MCF 10A (cell line): ENCODE measurements at regions not wholly inside any gene's neighbourhood (a gene's known extent, or its start where the extent isn't known, plus 50 kb on each side); places are given as distances from the start of the nearest gene placed in this dataset.

ENCODE experiments used
- BruUV-seq: library from RNA; stranded (reverse); fragments of 400-500 nt; replicated peaks from 2 replicates; lab custom pipeline; 2021; lab: Mats Ljungman, UMichigan
- CTCF ChIA-PET: fragments of 300-600 bp; sonication (Branson Sonifier 250); formaldehyde crosslinking; extraction: SDS; loops from one replicate; lab custom pipeline; 2021; ENCODE audit warnings: antibody characterized with exemption, inconsistent platforms; lab: Yijun Ruan, JAX
- POLR2A ChIA-PET: fragments of 300-600, 350-650 bp; sonication (Branson Sonifier 250); formaldehyde crosslinking; extraction: SDS; loops from one replicate; lab custom pipeline; 2020; ENCODE audit warnings: antibody characterized with exemption, inconsistent platforms; lab: Yijun Ruan, JAX
- DNase-seq: peaks from one replicate; pipeline ENCODE4 v3.0.0-alpha.2; 2018; ENCODE audit not compliant: unreplicated experiment
- H3K27ac Mint-ChIP-seq: one replicate; pipeline ENCODE4 v1.8.0; 2022; ENCODE audit warnings: mild to moderate bottlenecking, low read depth, mixed read lengths; ENCODE audit not compliant: unreplicated experiment
- H3K27me3 Mint-ChIP-seq: one replicate; pipeline ENCODE4 v1.8.0; 2022; ENCODE audit warnings: mixed read lengths; ENCODE audit not compliant: insufficient read depth, unreplicated experiment
- H3K36me3 Mint-ChIP-seq: one replicate; pipeline ENCODE4 v1.8.0; 2022; ENCODE audit warnings: mild to moderate bottlenecking, moderate library complexity, mixed read lengths; ENCODE audit not compliant: insufficient read depth, unreplicated experiment
- H3K4me1 Mint-ChIP-seq: one replicate; pipeline ENCODE4 v1.8.0; 2022; ENCODE audit warnings: mixed read lengths; ENCODE audit not compliant: insufficient read depth, unreplicated experiment
- H3K4me3 Mint-ChIP-seq: one replicate; pipeline ENCODE4 v1.8.0; 2022; ENCODE audit warnings: mild to moderate bottlenecking, moderate library complexity, mixed read lengths; ENCODE audit not compliant: unreplicated experiment
- H3K9me3 Mint-ChIP-seq: one replicate; pipeline ENCODE4 v1.8.0; 2022; ENCODE audit warnings: mixed read lengths; ENCODE audit not compliant: unreplicated experiment
- intact Hi-C: fragments of 100-400 bp; cut with micrococcal nuclease; formaldehyde crosslinking; loops from 2 replicates; pipeline ENCODE4 v1.14.1; 2022
- TF ChIP-seq, protein P1 (sequence below): fragments of 200-600 bp; IDR thresholded peaks from one replicate; pipeline ENCODE4 v1.8.0; 2022; ENCODE audit warnings: antibody characterized with exemption, mild to moderate bottlenecking; ENCODE audit not compliant: unreplicated experiment

DNA sequence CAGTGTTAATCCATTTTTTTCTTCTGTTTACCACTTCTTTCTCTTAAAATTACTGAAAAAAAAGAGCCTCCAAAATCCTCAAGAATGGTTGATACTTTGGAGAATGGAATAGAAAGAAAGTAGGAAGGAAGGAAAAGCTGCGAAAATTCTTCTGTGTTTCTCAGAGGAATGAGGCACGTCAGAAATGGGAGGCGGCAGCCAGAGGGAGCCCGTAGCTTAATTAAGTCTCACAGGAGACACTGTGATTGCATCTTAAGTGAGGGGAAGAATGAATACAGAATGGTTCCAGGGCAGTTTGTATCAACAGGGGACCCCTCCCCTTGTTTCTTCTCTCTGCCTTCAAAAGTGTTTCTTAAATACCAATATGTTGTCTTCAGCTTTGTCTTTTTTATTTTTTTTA, 1099.5 kb downstream of the PLA2G4A start:
- H3K4me3 Mint-ChIP-seq, result no peak overlapping the region
- H3K4me1 Mint-ChIP-seq, result no peaks in the 10 kb centered on the region
- H3K27ac Mint-ChIP-seq, result peak overlapping the region; percentile 25
- POLR2A ChIA-PET, result interaction anchor here (0.5 to 1.2 kb wide), 3 partner anchors 17 to 962 kb away, joined by 4 read pairs; no protein-coding TSS in a partner anchor
- CTCF ChIA-PET, result interaction anchor here (0.6 to 3.0 kb wide), 53 partner anchors 9 to 1351 kb away, joined by 3 to 29 read pairs (median 4); no protein-coding TSS in a partner anchor
- DNase-seq, result peak; percentile 59
- no TSS peak for BruUV-seq
- intact Hi-C loops, result loop anchor here (1.0 to 10.0 kb wide), 6 partner anchors 453 to 1010 kb away; no protein-coding TSS in a partner anchor
- H3K36me3 Mint-ChIP-seq, result no peaks in the 10 kb centered on the region
- H3K9me3 Mint-ChIP-seq, result no peaks in the 10 kb centered on the region
- H3K27me3 Mint-ChIP-seq, result no peaks in the 10 kb centered on the region
- TF ChIP-seq, protein P1, sequence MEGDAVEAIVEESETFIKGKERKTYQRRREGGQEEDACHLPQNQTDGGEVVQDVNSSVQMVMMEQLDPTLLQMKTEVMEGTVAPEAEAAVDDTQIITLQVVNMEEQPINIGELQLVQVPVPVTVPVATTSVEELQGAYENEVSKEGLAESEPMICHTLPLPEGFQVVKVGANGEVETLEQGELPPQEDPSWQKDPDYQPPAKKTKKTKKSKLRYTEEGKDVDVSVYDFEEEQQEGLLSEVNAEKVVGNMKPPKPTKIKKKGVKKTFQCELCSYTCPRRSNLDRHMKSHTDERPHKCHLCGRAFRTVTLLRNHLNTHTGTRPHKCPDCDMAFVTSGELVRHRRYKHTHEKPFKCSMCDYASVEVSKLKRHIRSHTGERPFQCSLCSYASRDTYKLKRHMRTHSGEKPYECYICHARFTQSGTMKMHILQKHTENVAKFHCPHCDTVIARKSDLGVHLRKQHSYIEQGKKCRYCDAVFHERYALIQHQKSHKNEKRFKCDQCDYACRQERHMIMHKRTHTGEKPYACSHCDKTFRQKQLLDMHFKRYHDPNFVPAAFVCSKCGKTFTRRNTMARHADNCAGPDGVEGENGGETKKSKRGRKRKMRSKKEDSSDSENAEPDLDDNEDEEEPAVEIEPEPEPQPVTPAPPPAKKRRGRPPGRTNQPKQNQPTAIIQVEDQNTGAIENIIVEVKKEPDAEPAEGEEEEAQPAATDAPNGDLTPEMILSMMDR, result peak; percentile 60

DNA sequence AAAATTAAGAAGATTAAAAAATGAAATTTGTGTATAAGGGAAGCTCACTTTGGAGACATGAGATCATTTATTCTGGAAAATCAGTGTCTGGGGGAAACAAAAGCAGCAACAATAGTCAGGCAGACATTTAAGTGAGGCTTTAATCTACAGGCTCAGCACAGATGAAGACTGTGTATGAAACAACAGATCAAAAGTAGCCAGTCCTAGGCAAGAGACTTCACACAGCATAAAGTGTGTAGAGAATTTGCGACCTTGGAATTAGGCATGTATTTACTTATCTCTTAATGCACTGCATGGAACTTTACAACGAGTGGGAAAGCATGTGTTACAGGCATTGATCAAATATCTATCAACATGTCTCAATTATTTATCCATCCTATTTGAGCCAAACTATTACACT, 1099.9 kb downstream of the PLA2G4A start:
- intact Hi-C loops, result loop anchor here (1.0 to 10.0 kb wide), 6 partner anchors 454 to 1010 kb away; no protein-coding TSS in a partner anchor
- POLR2A ChIA-PET, result interaction anchor here (1.2 kb wide), 1 partner anchor 188 kb away, joined by 4 read pairs; no protein-coding TSS in a partner anchor

DNA sequence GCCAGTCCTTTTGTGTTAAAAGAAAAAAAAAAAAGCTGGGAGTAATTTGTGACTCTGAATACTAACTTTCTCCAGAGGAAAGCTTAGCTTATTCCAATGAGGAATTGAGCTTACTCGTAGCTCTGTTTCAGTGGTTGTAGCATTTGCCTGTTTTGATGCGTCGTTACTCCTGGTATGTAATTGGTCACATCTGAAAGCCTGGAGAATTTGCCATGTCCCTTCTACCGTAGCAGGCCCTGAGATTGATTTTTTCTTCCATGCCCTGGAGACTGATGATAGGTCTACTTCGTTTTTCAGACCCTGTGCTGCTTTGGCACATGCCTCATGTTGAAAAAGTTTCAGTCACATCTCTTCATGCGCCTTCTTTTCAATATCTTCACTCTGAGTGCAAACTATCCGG, 1103.0 kb downstream of the PLA2G4A start:
- peaks cover 7% of the 10 kb centered on the region for H3K9me3 Mint-ChIP-seq
- POLR2A ChIA-PET, result no interaction called here
- no peak overlapping the region for H3K27ac Mint-ChIP-seq
- no peaks in the 10 kb centered on the region for H3K27me3 Mint-ChIP-seq
- CTCF ChIA-PET, result interaction anchor here (1.0 kb wide), 1 partner anchor 444 kb away, joined by 5 read pairs; no protein-coding TSS in a partner anchor
- intact Hi-C loops, result no loop called here
- H3K4me3 Mint-ChIP-seq, result no peak overlapping the region
- no peak for DNase-seq
- TF ChIP-seq, protein P1, result no peak
- no TSS peak for BruUV-seq
- H3K4me1 Mint-ChIP-seq, result no peaks in the 10 kb centered on the region
- H3K36me3 Mint-ChIP-seq, result no peaks in the 10 kb centered on the region

More for the DNA sequence above, 1099.9 kb downstream of the PLA2G4A start:
- CTCF ChIA-PET, result interaction anchor here (0.5 to 3.0 kb wide), 42 partner anchors 10 to 1351 kb away, joined by 3 to 29 read pairs (median 4); no protein-coding TSS in a partner anchor
- Mint-ChIP-seq H3K27me3 (no peaks in the 10 kb centered on the region), H3K27ac (no peak overlapping the region), H3K4me3 (no peak overlapping the region), H3K36me3 (no peaks in the 10 kb centered on the region), H3K9me3 (no peaks in the 10 kb centered on the region), H3K4me1 (no peaks in the 10 kb centered on the region)
- TF ChIP-seq, protein P1, result no peak
- no TSS peak for BruUV-seq
- DNase-seq, result no peak

DNA sequence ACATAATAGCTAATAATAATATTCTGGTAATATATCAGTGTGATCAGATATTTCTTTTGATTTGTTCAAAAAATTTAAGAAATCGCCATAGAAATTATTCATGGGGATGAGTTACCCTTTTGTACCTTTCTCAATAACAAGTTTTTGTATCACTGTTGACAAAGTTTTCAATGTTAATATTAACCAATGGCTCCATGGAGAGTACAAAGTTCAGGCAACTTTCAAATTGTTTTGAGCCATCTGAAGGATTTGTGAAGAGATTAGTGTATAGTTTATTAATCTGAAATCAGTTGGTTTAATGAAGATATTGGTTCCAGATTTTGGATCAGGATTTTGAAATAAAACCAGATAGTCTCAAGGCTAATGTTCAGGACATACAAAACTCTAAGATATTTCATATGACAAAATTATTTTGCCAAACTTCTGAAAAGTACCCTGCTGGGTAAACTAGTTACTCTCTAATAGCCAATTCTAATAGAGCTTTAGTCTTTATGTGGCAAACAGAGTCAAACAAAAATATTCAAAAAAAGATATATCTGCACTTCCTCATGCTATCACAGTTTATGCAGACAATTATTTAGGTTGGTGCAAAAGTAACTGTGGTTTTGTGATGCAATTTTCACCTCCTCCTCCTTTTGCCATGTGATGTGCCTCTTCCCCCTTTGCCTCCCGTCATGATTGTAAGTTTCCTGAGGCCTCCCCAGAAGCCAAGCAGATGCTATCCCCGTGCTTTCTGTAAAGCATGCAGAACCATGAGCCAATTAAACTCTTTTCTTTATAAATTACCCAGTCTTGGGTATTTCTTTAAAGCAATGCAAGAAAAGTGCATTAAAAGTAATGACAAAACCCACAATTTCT, 1105.0 kb downstream of the PLA2G4A start:
- intact Hi-C loops, result no loop called here
- no TSS peak for BruUV-seq
- no peaks in the 10 kb centered on the region for H3K27me3 Mint-ChIP-seq
- H3K9me3 Mint-ChIP-seq, result peaks cover 7% of the 10 kb centered on the region
- TF ChIP-seq, protein P1, result no peak
- ChIA-PET CTCF (no interaction called here), POLR2A (no interaction called here)
- H3K27ac Mint-ChIP-seq, result no peak overlapping the region
- DNase-seq, result no peak
- H3K4me3 Mint-ChIP-seq, result no peak overlapping the region
- H3K36me3 Mint-ChIP-seq, result no peaks in the 10 kb centered on the region
- H3K4me1 Mint-ChIP-seq, result no peaks in the 10 kb centered on the region
